Breast epithelium (tissue), 3 donors: ENCODE measurements at regions not wholly inside any gene's neighbourhood (a gene's known extent, or its start where the extent isn't known, plus 50 kb on each side); places are given as distances from the start of the nearest gene placed in this dataset.
"Not testable (repeated sequence)": the region's sequence is repeated elsewhere in the genome, so short reads cannot be mapped to it uniquely, and the experiment has no call there.

Source experiments
- CTCF ChIP-seq, 3 donors: fragments of 450-650 bp; IDR thresholded peaks; one replicate each; pipeline ENCODE4 v1.5.1; 2016 to 2017; ENCODE audit warnings: antibody characterized with exemption in 3 of 3, mild to moderate bottlenecking in 3 of 3, moderate library complexity in 3 of 3
- POLR2A ChIP-seq: fragments of 450-650 bp; IDR thresholded peaks from one replicate; pipeline ENCODE4 v1.6.1; 2016; ENCODE audit warnings: antibody characterized with exemption, mild to moderate bottlenecking, moderate library complexity

- not testable (repeated sequence) for TF ChIP-seq CTCF (IDR thresholded peaks at IDR 0.05); POLR2A
Measured at GRCh38 chr18:27285973-27286562, 101.0 kb upstream of the CHST9 start.
